Heart left ventricle (tissue), 13 donors: ENCODE measurements at regions not wholly inside any gene's neighbourhood (a gene's known extent, or its start where the extent isn't known, plus 50 kb on each side); places are given as distances from the start of the nearest gene placed in this dataset.

Experiments
- POLR2A ChIP-seq, 2 donors: fragments of 450-650 bp; IDR thresholded peaks; one replicate each; pipeline ENCODE4 v1.6.1; 2017; ENCODE audit warnings: antibody characterized with exemption in 2 of 2, mild to moderate bottlenecking in 2 of 2, moderate library complexity in 2 of 2
- TF ChIP-seq, protein P1 (sequence below), 12 donors: fragments of 200-600 bp; sonication (generic) in 4 of 12; IDR thresholded peaks; one replicate each; pipeline versions ENCODE4 v1.5.0 to v1.8.0; 2018 to 2022; ENCODE audit warnings: antibody characterized with exemption in 12 of 12, mild to moderate bottlenecking in 5 of 12
- donor health status: ischemic (EF 13 %, LVEDD 7.1; RV severe dilation, severe dysfunction).
- donor health status: DM: no; HTN: yes; CAD: no.
- donor health status: DM: no; HTN: no; CAD: no.
- donor health status: ischemic (EF 25% LVEDD 6.9; RV normal size, moderate dysfunction).
- donor health status: ischemic (EF 25% LVEDD 5.7; RV mildly dilated, moderate dysfunction).
- donor health status: ischemic (EF 35%, LVEDD 5.7; RV mildly dilated, moderate dysfunction).
- donor health status: nonischemic (EF 11% LVEDD 7.7; RV severe dilation, severe dysfunction).
- donor health status: DM: yes; HTN: yes; CAD: no.
- donor health status: PGD.
- donor health status: ischemic (EF 29% LVEDD 5.4; RV normal size, mild dysfunction).
- donor health status: nonischemic (EF 23%, LVEDD 6.1; RV moderate dilation, normal function).

DNA sequence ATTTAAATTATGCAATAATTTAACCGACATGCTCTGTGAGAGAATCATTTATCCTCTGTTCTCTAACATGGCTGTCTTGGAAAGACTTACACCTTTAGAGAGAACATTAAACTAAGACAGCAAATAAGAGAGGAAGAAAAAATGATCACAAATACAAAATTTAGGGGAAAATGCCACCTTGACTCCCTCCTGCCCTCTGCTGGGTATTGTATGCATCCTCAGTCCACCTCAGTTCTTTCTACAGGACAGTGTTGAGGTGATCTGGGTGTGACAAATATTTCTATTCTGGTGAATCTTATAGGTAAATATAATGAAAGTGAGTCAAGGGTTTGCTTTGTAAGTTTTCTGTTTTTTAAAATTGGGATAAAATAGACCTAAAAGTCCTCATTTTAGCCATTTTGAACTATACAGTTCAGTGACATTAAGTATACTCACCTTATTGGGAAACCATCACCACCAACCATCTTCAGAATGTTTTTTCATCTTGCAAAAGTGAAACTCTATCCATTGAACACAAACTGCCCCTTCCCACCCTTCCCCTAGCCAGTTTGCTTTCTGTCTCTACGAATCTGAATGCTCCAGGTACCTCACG lies 61.5 kb upstream of the ELMO1 start:
- TF ChIP-seq POLR2A (IDR thresholded peaks at IDR 0.05): no peak
- TF ChIP-seq, protein P1, sequence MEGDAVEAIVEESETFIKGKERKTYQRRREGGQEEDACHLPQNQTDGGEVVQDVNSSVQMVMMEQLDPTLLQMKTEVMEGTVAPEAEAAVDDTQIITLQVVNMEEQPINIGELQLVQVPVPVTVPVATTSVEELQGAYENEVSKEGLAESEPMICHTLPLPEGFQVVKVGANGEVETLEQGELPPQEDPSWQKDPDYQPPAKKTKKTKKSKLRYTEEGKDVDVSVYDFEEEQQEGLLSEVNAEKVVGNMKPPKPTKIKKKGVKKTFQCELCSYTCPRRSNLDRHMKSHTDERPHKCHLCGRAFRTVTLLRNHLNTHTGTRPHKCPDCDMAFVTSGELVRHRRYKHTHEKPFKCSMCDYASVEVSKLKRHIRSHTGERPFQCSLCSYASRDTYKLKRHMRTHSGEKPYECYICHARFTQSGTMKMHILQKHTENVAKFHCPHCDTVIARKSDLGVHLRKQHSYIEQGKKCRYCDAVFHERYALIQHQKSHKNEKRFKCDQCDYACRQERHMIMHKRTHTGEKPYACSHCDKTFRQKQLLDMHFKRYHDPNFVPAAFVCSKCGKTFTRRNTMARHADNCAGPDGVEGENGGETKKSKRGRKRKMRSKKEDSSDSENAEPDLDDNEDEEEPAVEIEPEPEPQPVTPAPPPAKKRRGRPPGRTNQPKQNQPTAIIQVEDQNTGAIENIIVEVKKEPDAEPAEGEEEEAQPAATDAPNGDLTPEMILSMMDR (IDR thresholded peaks at IDR 0.05): peak; percentile 48 to 70 (median 64)
